ENCODE measurements at regions not wholly inside any gene's neighbourhood (a gene's known extent, or its start where the extent isn't known, plus 50 kb on each side); places are given as distances from the start of the nearest gene placed in this dataset.

GRCh38 chr6:148134592-148134991 lies 208.0 kb upstream of the SASH1 start:
- DNase-seq, result no peak

GRCh38 chr6:148136586-148136985 lies 206.1 kb upstream of the SASH1 start:
- DNase-seq, result no peak

- no peak for DNase-seq
These were observed 205.0 kb upstream of the SASH1 start for GRCh38 chr6:148137652-148138051.

GRCh38 chr6:148138573-148138972 lies 204.1 kb upstream of the SASH1 start:
- DNase-seq, result no peak

GRCh38 chr6:148140772-148141557 lies 201.7 kb upstream of the SASH1 start:
- no peak for DNase-seq

- DNase-seq, result no peak
These were observed 199.8 kb upstream of the SASH1 start for GRCh38 chr6:148142821-148143220.

- no peak for DNase-seq
These were observed 198.9 kb upstream of the SASH1 start for GRCh38 chr6:148143771-148144170.

GRCh38 chr6:148144917-148145521 lies 197.6 kb upstream of the SASH1 start:
- peak; percentile 82 for DNase-seq

- DNase-seq, result peak; percentile 69
These were observed 195.7 kb upstream of the SASH1 start for GRCh38 chr6:148146717-148147462.

- DNase-seq, result no peak
These were observed 195.2 kb upstream of the SASH1 start for GRCh38 chr6:148147463-148147830.

GRCh38 chr6:148151896-148152643 lies 190.6 kb upstream of the SASH1 start:
- no peak for DNase-seq

GRCh38 chr6:148154668-148155067 lies 188.0 kb upstream of the SASH1 start:
- no peak for DNase-seq

- DNase-seq, result no peak
These were observed 187.3 kb upstream of the SASH1 start for GRCh38 chr6:148155293-148155692.

- DNase-seq, result no peak
These were observed 184.8 kb upstream of the SASH1 start for GRCh38 chr6:148157841-148158240.

GRCh38 chr6:148164645-148165044 lies 178.0 kb upstream of the SASH1 start:
- no peak for DNase-seq

GRCh38 chr6:148166339-148166968 lies 176.2 kb upstream of the SASH1 start:
- DNase-seq, result no peak

- no peak for DNase-seq
These were observed 172.9 kb upstream of the SASH1 start for GRCh38 chr6:148169706-148170105.

- DNase-seq, result no peak
These were observed 172.4 kb upstream of the SASH1 start for GRCh38 chr6:148170286-148170685.

- no peak for DNase-seq
These were observed 169.1 kb upstream of the SASH1 start for GRCh38 chr6:148173548-148173947.

- DNase-seq, result no peak
These were observed 167.0 kb upstream of the SASH1 start for GRCh38 chr6:148175550-148176188.

GRCh38 chr6:148177589-148178233 lies 164.9 kb upstream of the SASH1 start:
- peak; percentile 65 for DNase-seq

- DNase-seq, result no peak
These were observed 162.9 kb upstream of the SASH1 start for GRCh38 chr6:148179786-148180185.

Data from activated CD8-positive, alpha-beta memory T cell treated with anti-CD3 and anti-CD28 coated beads for 24 hours (primary cell).